Sigmoid colon (tissue), 6 donors: ENCODE measurements at regions not wholly inside any gene's neighbourhood (a gene's known extent, or its start where the extent isn't known, plus 50 kb on each side); places are given as distances from the start of the nearest gene placed in this dataset.

ENCODE experiments used
- DNase-seq: peaks from one replicate; pipeline ENCODE4 v3.0.0-alpha.2; 2019
- H3K27ac ChIP-seq, 4 donors: fragments of 200-600 bp; sonication (generic); one replicate each; pipeline ENCODE4 v1.5.1; 2016 to 2019; ENCODE audit warnings: mild to moderate bottlenecking in 1 of 4
- H3K27me3 ChIP-seq, 3 donors: fragments of 200-600 bp; sonication (generic); one replicate each; pipeline ENCODE4 v1.5.1; 2019; ENCODE audit warnings: mild to moderate bottlenecking in 1 of 3
- H3K36me3 ChIP-seq, 4 donors: fragments of 200-600 bp; sonication (generic); one replicate each; pipeline ENCODE4 v1.5.1; 2016 to 2019
- H3K4me1 ChIP-seq, 4 donors: fragments of 200-600 bp; sonication (generic); one replicate each; pipeline ENCODE4 v1.5.1; 2017 to 2019
- H3K4me3 ChIP-seq, 4 donors: fragments of 200-600 bp; sonication (generic); one replicate each; pipeline ENCODE4 v1.5.1; 2017 to 2019; ENCODE audit warnings: mild to moderate bottlenecking in 2 of 4, moderate library complexity in 1 of 4
- H3K9me3 ChIP-seq, 4 donors: fragments of 200-600 bp in 3 of 4; sonication (generic) in 3 of 4; one replicate each; pipeline versions ENCODE4 v1.5.1 to v1.6.1; 2013 to 2019
- CTCF ChIP-seq, 4 experiments: fragments of 450-650 bp in 3 of 4; fragments of 200-600 bp in 1 of 4; IDR thresholded peaks; one replicate each; pipeline ENCODE4 v1.5.1; 2016 to 2019; ENCODE audit warnings: antibody characterized with exemption in 4 of 4, mild to moderate bottlenecking in 3 of 4, moderate library complexity in 2 of 4
- EP300 ChIP-seq, 4 donors: sonication (generic); formaldehyde crosslinking; IDR thresholded peaks; one replicate each; pipeline ENCODE4 v1.6.1; 2017; ENCODE audit warnings: antibody characterized with exemption in 4 of 4
- POLR2A ChIP-seq, 2 donors: fragments of 450-650 bp; IDR thresholded peaks; one replicate each; pipeline ENCODE4 v1.6.1; 2016; ENCODE audit warnings: antibody characterized with exemption in 2 of 2, mild to moderate bottlenecking in 2 of 2, moderate library complexity in 2 of 2
- POLR2AphosphoS5 ChIP-seq, 4 donors: sonication (generic); formaldehyde crosslinking; IDR thresholded peaks; one replicate each; pipeline ENCODE4 v1.6.1; 2017; ENCODE audit warnings: antibody characterized with exemption in 4 of 4
- WGBS, 2 donors: extraction: QIAGEN DNeasy Blood & Tissue Kit; methylation state at CpG; one replicate each; pipeline ENCODE4 v1.1.7; 2013; 5-methylcytosine and 5-hydroxymethylcytosine counted together
- intact Hi-C: fragments of 100-400 bp; cut with DNase I; formaldehyde crosslinking; loops from one replicate; pipeline ENCODE4 v1.15.1; 2023
- donor health status: healthy with polysubstance abuse.
- donor health status: healthy.

DNA sequence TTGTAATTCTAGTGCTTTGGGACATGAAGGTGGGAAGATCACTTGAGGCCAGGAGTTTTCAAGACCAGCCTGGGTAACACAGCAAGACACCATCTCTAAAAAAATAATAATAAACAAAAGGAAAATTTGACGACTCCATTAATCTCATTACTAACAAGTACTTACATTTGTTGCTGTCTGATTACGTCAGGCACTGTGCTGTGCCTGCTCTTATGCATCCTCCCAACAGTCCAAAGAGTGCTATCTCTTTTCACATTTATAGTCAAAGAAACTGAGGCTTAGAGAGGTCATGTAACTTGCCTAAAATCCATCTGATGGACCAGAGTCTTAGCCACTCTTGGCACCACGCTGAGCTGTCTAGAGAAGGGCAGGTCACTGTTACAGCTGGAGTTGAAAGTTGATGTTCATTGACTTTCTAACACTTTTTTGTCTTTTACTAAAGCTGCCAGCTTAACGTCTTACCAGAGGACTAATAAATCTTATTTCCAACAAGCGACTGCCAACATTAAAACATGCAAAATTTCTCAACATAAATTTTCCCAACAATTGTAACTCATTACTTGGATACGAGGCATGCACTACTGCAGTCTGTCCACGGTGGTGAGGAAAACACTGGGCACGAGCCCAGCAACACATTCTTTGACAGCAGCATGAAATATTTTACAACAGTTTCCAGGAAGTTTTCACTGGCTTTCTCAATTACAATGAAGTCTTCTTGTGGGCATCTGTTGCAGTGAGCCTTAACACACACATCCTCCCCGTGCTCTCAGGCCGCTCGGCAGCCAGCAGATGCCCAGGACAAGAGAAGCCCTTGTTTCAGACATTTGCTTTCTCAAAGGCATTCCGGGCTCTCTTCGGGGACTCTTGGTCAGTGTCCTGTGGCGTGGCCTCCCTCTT lies 262.9 kb upstream of the PROX1 start:
- Histone ChIP-seq H3K4me3 (no peak overlapping the region), H3K9me3 (no peaks in the 10 kb centered on the region), H3K36me3 (no peaks in the 10 kb centered on the region), H3K27me3 (no peaks in the 10 kb centered on the region), H3K27ac (peak overlapping the region in 1 of 4 donors; percentile 50), H3K4me1 (peaks cover 0 to 13% (median 11%) of the 10 kb centered on the region in 4 donors)
- peak in 2 of 4 donors; percentile 28 to 29 for TF ChIP-seq POLR2AphosphoS5 (IDR thresholded peaks at IDR 0.05)
- TF ChIP-seq EP300 (IDR thresholded peaks at IDR 0.05): no peak
- no peak for TF ChIP-seq POLR2A (IDR thresholded peaks at IDR 0.05)
- 16 to 24% methylated on average over 14 of the region's 14 CpGs for WGBS, 2 donors
- intact Hi-C loops: no loop called here
- peak; percentile 65 for DNase-seq

- no peaks in the 10 kb centered on the region for H3K27me3 ChIP-seq
- peaks cover 0 to 6% (median 0%) of the 10 kb centered on the region in 4 donors for H3K9me3 ChIP-seq
- no peaks in the 10 kb centered on the region for H3K36me3 ChIP-seq
- peaks cover 0 to 13% (median 11%) of the 10 kb centered on the region in 4 donors for H3K4me1 ChIP-seq
- TF ChIP-seq POLR2AphosphoS5 (IDR thresholded peaks at IDR 0.05) (no peak), CTCF (IDR thresholded peaks at IDR 0.05) (no peak), EP300 (IDR thresholded peaks at IDR 0.05) (no peak)
- intact Hi-C loops: no loop called here
- no peak overlapping the region for H3K27ac ChIP-seq
- DNase-seq: no peak
- 89 to 92% methylated on average over 20 of the region's 20 CpGs for WGBS, 2 donors
- no peak overlapping the region for H3K4me3 ChIP-seq
Observed at GRCh38 chr1:213727853-213728592, 259.8 kb upstream of the PROX1 start.

GRCh38 chr1:213728593-213729536 lies 258.9 kb upstream of the PROX1 start:
- H3K4me3 ChIP-seq: no peak overlapping the region
- no peak overlapping the region for H3K27ac ChIP-seq
- no peak for TF ChIP-seq EP300 (IDR thresholded peaks at IDR 0.05)
- TF ChIP-seq POLR2AphosphoS5 (IDR thresholded peaks at IDR 0.05): no peak
- no peak for TF ChIP-seq CTCF (IDR thresholded peaks at IDR 0.05)
- TF ChIP-seq POLR2A (IDR thresholded peaks at IDR 0.05): no peak
- H3K4me1 ChIP-seq: peaks cover 0 to 13% (median 11%) of the 10 kb centered on the region in 4 donors
- intact Hi-C loops: no loop called here
- H3K36me3 ChIP-seq: no peaks in the 10 kb centered on the region
- H3K9me3 ChIP-seq: peaks cover 0 to 6% (median 0%) of the 10 kb centered on the region in 4 donors
- 60 to 78% methylated on average over 15 of the region's 15 CpGs for WGBS, 2 donors
- no peaks in the 10 kb centered on the region for H3K27me3 ChIP-seq
- DNase-seq: no peak

DNA sequence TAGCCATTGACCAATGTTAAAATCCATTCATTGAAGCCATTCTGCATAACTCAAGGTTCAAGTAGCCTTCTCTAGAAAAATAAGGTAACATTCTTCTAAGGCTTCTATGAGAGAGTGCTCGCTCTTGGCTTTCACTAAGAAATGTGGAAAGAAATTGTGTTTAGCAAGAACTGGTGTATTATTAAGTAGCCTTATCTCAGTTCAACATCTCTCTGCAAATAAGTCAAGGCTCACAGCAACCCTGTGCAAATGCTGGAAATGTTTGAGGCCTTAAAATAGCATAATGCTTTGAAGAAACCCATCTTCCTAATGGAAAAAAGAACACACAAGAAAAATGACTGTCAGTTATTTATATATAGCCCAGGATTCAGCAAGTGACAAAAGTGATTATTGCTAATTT lies 254.1 kb upstream of the PROX1 start:
- H3K9me3 ChIP-seq: peaks cover 0 to 6% (median 0%) of the 10 kb centered on the region in 4 donors
- WGBS, 2 donors: 87 to 91% methylated on average over 1 of the region's 1 CpG
- H3K4me3 ChIP-seq: no peak overlapping the region
- intact Hi-C loops: no loop called here
- no peak for DNase-seq
- H3K36me3 ChIP-seq: no peaks in the 10 kb centered on the region
- H3K4me1 ChIP-seq: no peaks in the 10 kb centered on the region
- TF ChIP-seq POLR2A (IDR thresholded peaks at IDR 0.05) (no peak), CTCF (IDR thresholded peaks at IDR 0.05) (no peak), EP300 (IDR thresholded peaks at IDR 0.05) (no peak), POLR2AphosphoS5 (IDR thresholded peaks at IDR 0.05) (no peak)
- H3K27me3 ChIP-seq: no peaks in the 10 kb centered on the region
- H3K27ac ChIP-seq: no peak overlapping the region
